ENCODE measurements at regions not wholly inside any gene's neighbourhood (a gene's known extent, or its start where the extent isn't known, plus 50 kb on each side); places are given as distances from the start of the nearest gene placed in this dataset.

GRCh38 chr6:113488812-113489685 lies 368.1 kb upstream of the MARCKS start:
- DNase-seq: no peak

- no peak for DNase-seq
Measured at GRCh38 chr6:113489952-113490746, 367.0 kb upstream of the MARCKS start.

GRCh38 chr6:113491376-113491775 lies 365.8 kb upstream of the MARCKS start:
- no peak for DNase-seq

GRCh38 chr6:113493991-113494390 lies 363.2 kb upstream of the MARCKS start:
- no peak for DNase-seq

GRCh38 chr6:113495521-113495920 lies 361.6 kb upstream of the MARCKS start:
- no peak for DNase-seq

- no peak for DNase-seq
Measured at GRCh38 chr6:113496166-113496565, 361.0 kb upstream of the MARCKS start.

GRCh38 chr6:113500221-113500620 lies 356.9 kb upstream of the MARCKS start:
- no peak for DNase-seq

GRCh38 chr6:113505084-113505699 lies 352.0 kb upstream of the MARCKS start:
- peak; percentile 9 for DNase-seq

GRCh38 chr6:113508249-113508648 lies 348.9 kb upstream of the MARCKS start:
- DNase-seq: no peak

- no peak for DNase-seq
Measured at GRCh38 chr6:113511100-113511499, 346.0 kb upstream of the MARCKS start.

GRCh38 chr6:113512576-113512975 lies 344.6 kb upstream of the MARCKS start:
- no peak for DNase-seq

- DNase-seq: no peak
Measured at GRCh38 chr6:113513086-113513485, 344.1 kb upstream of the MARCKS start.

- no peak for DNase-seq
Measured at GRCh38 chr6:113522376-113522775, 334.8 kb upstream of the MARCKS start.

- DNase-seq: no peak
Measured at GRCh38 chr6:113524826-113525225, 332.3 kb upstream of the MARCKS start.

- no peak for DNase-seq
Measured at GRCh38 chr6:113526553-113526952, 330.6 kb upstream of the MARCKS start.

GRCh38 chr6:113526995-113527394 lies 330.1 kb upstream of the MARCKS start:
- DNase-seq: no peak

- DNase-seq: no peak
Measured at GRCh38 chr6:113528111-113528510, 329.0 kb upstream of the MARCKS start.

GRCh38 chr6:113529196-113529595 lies 327.9 kb upstream of the MARCKS start:
- DNase-seq: no peak

GRCh38 chr6:113529879-113530278 lies 327.3 kb upstream of the MARCKS start:
- no peak for DNase-seq

GRCh38 chr6:113530769-113531168 lies 326.4 kb upstream of the MARCKS start:
- DNase-seq: no peak

- no peak for DNase-seq
Measured at GRCh38 chr6:113539202-113539601, 317.9 kb upstream of the MARCKS start.

GRCh38 chr6:113539623-113540022 lies 317.5 kb upstream of the MARCKS start:
- no peak for DNase-seq

- DNase-seq: no peak
Measured at GRCh38 chr6:113540466-113540865, 316.7 kb upstream of the MARCKS start.

- no peak for DNase-seq
Measured at GRCh38 chr6:113551168-113551567, 306.0 kb upstream of the MARCKS start.
